C1 segment of cervical spinal cord (tissue), 14 donors: ENCODE measurements at regions not wholly inside any gene's neighbourhood (a gene's known extent, or its start where the extent isn't known, plus 50 kb on each side); places are given as distances from the start of the nearest gene placed in this dataset.
"Not testable (repeated sequence)": the region's sequence is repeated elsewhere in the genome, so short reads cannot be mapped to it uniquely, and the experiment has no call there.

Experiments
- DNase-seq, 14 donors: peaks; one replicate each; lab custom pipeline; 2025; lab: John Stamatoyannopoulos, UW

DNA sequence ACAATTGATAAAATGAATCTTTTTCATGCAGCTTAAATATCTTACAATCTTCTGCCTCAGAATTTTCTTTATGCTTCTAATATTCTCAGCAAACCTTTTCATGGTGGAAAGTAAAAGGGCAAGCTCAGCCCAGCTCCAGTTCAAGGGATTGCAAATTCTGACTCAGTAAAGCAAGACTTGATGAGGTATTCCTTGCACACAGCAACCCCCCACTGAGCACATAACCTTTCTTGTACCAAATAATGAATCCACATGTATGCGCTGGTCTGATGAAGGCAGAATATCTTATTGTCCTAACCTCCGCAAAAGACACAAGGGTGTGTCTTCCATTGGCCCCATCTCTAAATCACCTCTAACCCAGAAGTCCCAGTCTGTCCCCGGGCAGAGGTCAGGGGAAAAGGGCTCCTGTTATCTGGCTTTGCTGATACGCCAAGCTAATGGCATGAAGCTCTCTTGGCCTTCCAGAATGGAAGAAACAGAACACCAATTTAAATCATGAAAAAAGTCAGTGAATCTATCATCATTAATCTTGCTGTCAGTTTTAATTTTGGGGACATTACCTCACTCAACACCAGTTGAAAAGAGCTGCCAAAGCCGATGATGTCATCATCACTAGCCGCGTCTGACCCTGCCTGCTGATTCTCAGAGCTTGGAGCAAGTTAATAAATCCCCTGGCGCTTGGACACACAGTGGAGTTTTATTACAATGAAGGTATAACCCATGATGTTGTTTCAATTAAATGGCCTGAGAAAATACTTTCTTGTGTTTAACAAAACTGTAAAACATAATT is 592.5 kb upstream of the CLINT1 start:
- no peak for DNase-seq

DNA sequence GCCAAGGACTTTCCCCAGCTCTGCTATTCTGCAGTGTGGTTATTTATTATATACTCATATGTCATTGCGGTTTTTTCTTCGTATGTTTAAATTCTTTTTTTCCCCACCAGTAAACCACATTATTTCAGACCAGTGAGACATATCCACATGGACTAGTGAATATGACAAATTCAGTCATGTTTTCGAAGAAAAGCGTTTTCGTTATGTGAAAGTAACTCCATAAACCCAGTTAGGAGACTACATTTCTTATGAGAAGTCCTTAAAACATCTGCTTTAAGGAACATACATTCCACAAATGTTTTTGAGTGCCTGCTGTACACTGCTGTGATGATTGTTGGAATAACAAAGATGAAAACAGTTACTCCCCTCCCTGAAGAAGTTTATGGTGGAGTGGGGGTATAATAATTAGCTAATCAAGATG is 591.8 kb upstream of the CLINT1 start:
- DNase-seq = no peak

DNA sequence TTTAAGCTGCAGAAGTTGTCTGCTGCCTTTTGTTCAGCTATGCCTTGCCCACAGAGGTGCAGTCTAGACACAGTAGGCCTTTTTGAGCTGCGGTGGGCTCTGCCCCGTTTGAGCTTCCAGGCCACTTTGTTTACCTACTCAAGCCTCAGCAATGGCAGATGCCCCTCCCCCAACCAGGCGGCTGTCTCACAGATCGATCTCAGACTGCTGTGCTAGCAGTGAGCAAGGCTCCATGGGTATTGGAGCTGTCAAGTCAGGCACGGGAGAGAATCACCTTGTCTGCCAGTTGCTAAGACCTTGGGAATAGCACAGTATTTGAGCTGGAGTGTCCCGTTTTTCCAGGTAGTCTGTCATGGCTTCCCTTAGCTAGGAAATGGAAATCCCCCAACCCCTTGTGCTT is 587.8 kb upstream of the CLINT1 start:
- DNase-seq = not testable (repeated sequence)

DNA sequence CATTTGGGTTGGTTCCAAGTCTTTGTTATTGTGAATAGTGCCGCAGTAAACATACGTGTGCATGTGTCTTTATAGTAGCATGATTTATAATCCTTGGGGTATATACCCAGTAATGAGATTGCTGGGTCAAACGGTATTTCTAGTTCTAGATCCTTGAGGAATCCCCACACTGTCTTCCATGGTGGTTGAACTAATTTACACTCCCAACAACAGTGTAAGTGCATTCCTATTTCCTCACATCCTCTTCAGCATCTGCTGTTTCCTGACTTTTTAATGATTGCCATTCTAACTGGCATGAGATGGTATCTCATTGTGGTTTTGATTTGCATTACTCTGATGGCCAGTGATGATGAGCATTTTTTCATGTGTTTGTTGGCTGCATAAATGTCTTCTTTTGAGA is 580.3 kb upstream of the CLINT1 start:
- not testable (repeated sequence) for DNase-seq

DNA sequence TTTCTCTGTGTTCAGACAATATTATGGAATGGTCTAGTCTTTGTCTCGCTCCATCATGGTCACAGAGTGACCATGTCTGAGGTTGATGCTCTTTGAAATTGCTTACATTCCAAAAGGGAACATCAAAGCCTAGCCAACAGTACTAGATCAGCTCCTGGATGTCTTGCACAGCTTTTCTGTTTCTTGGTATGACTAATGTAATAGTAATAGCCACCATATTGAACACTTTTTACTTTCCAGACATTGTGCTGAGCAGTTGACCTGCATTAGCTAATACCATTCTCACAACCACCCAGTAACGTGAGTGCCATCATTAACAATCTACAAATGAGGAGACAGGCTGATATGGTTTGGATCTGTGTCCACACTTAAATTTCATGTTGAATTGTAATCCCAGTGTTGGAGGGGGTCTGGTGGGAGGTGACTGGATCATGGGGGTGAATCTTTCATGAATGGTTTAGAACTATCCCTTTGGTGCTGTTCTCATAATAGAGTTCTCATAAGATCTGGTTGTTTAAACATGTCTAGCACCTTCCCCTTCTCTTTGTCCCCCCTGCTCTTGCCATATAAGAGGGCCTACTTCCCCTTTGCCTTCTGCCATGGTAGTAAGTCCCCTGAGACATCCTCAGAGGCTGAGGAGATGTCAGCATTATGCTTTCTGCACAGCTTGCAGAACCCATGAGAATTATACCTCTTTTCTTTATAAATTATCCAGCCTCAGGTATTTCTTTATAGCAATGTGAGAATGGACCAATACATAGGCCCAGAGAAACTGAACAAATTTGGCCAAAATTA is 577.5 kb upstream of the CLINT1 start:
- DNase-seq = no peak

DNA sequence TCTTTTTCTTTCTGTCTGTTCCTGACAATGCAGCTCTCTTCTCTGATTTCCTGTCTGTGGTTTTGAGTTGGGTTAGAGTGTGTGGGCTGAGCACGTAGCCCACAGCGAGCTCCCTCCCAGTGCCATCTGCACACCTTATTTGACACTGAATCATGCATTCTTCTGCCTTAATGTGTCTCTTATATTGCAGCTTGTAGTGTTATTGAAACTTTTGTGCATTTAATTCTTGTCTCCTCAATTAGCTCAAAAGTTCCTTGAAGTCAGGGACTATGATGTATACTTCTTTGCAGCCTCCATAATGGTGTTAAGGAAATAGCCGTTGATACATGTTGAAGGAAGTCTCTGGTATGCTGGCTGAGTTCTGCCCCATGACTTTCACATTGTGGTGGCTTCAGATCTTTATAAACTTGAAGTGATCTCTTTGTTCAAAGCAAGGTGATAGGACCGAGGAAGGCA is 576.2 kb upstream of the CLINT1 start:
- DNase-seq = no peak

DNA sequence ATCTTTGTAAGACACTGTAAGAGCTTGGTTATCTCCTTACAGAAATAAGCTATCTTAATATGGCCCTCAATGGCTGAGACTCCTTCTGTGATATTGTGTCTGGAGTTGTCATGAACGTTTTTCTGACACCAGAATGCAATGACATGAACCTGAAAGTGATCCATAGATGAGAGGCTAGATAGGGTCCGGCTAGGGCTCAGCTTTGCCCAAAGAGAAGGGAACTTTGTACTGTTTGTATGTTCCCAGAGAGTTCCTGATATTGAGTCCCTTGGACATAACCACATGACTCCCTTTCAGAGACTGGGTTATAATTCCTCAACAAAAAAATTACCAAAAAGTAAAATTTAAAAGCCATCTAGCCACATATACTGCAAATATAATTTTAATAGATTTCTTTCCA is 575.8 kb upstream of the CLINT1 start:
- DNase-seq = no peak

DNA sequence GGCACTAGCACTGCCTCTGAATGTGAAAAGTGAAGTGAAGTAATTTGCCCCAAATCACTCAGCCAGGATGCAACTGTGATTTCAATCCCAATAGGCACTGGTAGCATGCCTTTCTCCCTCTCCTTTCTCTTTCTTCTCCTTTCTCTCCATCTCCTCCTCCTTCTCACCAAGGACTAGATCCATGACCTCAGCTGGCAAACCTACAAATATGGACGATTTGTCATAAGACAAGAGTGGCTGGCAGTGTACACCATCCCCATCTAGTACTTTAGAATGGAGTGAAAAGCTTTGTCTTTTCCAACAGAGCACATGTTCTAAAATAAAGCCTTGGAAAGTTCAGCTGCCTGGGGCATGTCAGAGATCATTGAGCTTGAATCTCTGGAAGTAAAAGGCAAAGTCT is 574.7 kb upstream of the CLINT1 start:
- no peak for DNase-seq

DNA sequence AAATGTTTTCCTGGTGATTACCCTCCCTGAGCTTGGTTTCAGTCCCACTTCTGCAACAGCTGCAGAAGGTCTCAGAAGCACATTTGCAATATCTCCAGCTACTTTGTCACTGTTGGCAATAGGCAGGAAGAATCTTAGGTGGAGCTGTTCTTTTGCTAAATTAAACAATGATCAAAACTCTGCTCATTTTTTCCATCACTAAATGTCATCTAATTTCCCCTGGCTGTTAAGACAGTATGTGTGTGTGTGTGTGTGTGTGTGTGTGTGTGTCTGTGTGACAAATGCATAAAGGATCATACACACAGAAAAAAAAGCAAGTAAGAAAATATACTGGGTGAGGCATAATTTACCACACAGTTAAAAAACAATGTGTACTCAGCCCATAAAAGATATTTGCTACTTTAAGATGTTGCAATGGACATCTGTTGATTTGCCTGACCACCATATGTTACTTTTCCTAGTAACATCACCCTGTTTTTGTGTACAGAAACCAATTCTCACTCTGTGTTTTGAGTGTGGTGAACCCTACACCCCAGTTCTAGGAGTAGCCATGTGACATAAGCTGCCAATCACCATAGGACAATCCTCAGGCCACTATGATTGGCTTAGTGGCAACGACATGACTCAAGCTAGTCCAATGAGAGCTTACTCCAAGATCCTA is 572.6 kb upstream of the CLINT1 start:
- no peak for DNase-seq

DNA sequence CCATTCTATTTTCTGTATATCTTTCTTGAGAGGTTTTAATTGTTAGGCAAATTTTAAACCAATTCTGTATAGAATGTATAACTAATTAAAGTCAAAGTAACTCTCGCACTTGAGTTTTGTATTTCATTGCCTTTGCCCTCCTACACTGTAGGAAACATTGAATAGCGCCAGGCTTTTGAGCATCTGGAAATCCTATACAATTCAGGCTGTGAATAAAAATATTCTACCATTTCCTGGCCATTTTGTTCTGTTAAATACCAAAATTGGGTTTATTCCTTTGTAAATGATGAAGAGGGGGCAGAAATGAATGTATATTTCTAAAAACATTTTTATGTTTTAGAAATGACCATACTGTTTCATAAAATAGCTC is 571.8 kb upstream of the CLINT1 start:
- no peak for DNase-seq

DNA sequence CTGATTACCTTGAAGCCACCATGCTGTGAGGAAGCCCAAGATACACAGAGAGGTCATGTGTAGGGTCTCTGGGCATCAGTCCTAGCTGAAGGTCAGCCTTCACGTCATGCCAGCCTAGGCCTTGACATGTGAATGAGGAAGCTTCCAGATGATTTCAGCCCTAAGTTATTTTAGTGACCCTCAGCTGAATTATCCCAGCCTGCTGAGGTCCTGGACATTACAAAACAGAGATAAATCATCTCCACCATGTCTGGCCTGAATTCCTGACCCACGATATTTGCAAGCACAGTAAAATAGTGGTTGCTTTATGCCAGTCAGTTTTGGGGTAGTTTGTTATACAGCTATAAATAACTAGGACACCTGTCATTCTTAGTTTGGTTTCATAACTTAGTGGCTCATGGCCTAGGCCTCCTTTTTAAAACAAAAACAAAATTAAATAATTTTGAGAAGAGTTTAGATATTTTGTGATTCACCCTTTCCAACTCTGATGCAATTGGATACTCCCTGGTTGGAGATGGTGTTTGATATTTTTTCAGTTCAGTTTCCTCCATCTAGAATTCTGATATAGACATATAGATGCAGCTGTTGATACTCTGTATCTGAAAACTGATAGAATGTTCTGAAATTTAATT is 571.3 kb upstream of the CLINT1 start:
- DNase-seq = no peak

DNA sequence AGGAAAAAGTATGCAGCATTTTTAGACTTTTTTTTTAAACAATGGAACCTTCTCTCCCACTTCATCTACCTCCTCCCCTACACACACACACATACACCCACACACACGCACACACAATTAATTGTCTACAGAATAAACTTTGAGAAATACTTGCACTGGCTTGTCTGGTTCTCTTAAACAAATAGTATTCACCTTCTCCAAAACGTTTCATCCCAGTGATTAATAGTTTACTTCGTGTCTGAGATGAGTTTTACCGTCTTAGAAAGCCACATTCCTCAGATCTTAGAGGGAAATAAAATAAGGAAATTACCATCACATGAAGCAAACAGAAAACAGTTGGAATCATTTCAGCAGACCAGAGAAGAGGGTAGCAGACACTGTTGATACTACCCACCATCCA is 570.6 kb upstream of the CLINT1 start:
- no peak for DNase-seq

DNA sequence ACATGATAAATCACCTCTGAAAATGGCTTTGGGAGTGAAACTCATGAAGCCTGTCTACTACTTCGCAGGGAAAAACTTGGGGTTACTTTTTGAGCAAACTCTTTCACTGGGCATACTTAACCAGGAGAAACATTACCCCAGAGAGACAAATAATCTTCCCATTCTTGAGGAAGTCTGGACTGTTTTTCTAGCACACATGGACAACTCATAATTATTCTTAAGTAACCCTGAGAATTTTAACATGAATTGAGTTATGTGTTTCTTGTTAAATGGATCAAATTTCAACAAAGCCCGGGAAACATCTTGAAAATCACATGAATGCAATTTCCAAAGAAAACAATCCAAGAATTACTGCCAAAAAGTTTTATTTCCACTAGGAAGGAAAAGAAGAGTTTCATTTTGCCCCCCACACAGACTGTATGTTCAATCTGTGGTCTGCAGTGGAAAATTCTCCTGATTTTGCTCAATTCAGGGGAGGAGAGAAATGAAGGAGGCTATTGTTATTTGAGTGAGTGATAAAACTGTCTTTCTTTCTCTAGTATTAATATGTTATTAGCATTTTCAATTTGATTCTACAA is 564.8 kb upstream of the CLINT1 start:
- DNase-seq = no peak

DNA sequence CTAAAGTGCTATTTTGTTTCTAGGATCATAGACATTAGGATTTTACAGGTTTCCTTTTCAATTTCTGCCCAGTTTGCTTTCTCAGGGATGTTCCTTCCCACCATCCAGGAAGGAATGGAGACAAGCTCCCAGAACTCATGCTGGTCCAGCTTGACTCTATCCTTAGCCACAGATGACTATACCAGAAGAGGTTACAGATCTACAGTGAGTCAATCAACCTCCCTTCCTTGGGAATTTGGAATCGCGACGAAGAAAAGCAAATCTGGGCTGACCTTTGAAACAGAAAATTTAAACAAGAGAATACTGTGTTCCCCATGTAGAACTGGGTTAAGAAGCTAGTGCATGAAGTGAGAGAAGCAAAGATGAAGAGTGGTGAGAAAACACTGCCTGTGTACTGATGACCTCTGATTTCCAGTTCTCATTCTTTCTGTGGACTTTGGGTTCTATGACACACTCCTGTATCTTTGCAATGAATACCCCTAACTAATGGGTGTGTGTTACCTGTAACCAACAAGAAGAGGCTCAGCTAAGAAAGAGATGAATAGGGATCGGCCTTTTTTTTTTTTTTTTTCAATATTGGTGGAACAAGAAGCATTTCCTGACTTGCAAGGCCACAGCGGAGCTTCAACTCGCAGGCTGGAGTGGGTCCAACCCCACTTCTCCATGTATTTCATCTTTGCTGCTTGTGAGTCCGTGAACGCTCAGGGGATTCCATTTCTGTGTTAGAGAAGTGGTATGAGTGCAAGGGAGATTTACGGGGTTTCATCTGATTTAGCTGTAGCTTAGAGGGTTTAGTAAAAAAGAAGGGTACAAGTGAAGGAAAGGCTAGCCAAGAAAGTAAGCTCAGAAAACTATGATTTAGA is 563.9 kb upstream of the CLINT1 start:
- DNase-seq = no peak

DNA sequence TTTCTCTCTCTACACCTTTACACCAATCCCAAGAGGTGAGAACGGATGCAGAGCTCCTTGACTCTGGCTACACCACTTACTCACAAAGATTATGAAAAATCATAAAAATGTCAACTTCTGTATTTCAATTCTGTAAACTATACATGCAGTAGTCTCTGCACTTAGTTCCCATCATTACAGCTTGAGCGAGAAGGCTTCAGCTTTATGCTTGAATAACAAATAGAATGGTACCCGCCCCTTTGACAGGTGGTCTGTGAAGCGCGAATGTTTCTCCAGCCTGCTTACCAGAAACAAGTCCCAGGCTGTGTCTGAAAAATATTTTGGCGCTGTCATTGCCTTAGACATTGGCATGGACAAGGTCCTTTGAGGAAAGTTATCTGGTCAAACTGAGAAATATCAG is 562.4 kb upstream of the CLINT1 start:
- no peak for DNase-seq

DNA sequence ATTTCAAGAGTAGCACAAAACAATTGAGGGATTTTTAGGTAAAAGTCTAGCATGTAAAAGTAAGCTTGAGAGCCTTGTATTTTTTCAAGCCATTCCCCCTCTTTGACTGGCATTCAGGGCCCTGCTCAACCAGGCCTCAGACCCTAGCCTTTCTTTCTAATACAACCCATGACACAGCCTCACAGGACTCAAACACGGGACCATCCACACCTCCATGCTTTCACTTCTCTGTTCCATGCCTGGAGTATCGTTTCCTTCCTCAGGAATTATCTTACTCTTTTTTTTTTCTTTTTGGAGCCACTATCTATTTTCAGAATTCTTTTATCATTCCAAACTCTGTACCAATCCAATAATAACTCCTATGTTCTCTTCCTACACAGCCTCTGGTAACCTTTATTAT is 560.2 kb upstream of the CLINT1 start:
- no peak for DNase-seq

DNA sequence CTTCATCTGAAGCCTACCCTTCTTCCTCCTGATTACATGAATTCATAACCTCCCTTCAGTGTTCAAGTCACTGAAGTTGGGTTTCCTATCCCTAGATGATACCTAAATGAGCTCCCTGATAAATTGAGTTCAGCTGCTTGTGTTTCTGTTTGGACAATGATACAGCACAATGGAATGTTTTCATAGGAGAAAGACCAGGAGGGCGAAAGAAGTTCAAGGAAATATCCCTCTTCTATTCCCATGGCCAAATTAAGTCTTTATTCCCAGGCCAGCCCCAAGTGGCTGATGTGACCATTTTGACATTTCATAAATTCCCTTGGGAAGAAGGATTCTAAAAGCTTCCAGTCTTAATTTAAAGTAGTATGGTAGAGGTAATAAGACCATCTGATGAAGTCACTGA is 555.8 kb upstream of the CLINT1 start:
- DNase-seq = no peak

DNA sequence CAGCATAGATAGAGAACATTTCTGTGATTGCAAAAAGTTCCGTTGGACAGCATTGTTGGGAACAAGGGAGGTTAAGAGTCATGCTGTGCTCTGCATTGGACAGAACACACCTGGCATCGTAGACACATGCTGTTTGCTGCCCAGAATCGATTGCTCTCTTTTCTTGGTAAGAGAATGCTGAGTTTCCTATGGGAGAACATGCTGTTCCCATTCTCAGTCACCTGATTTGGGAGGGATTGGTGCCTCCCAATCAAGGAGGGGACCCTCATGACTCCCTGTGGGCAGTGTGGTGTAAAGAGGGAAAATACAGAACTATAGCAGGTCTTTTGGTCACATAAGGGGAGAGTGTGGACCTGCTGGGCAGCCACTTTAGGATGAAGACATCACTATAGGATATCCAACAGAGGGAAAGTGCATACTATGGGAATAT is 555.4 kb upstream of the CLINT1 start:
- DNase-seq = no peak

DNA sequence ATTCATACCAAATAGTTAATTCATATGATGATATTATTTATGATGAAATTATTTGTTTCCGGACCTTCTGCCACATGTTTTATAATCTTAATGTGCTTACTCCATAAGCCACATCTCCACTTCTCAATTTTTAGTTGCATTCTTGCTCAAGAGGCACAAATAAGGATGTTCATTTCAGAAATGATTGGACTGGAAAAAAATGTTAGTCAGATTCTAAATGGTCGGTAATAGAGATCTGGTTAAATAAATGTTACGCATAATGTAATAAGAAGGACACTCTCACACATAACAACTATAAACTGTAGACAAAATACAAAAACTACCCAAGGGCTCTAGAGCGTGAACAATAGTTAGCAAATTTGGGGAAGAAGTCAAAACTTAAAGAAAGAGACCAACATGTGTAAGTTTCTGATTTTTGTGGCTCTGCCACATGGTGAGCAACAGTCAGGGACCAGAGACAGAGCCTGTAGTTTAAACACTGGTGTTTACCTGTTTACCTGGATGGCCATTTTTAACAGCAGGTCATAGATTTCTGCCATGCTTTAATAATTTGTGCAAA is 554.3 kb upstream of the CLINT1 start:
- no peak for DNase-seq

DNA sequence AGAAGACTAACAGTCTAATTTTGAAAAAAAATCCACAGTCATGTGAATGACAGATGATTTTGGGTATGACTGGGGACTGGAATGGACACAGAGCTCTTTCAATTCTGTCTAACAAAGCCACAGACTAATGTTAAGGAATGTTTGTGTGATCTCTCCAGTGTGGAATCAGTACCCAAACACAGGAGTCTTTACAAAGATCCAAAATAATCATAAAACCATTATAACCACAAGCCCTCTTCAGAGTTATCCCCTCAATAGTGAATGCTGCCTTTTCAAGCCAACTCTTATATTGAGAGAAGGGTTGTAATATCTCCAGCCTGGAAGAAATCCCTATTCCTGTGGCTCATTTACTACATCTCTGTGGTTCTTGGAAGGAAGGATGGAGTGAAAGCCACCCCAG is 552.0 kb upstream of the CLINT1 start:
- no peak for DNase-seq
